HepG2 (cell line): ENCODE measurements at regions not wholly inside any gene's neighbourhood (a gene's known extent, or its start where the extent isn't known, plus 50 kb on each side); places are given as distances from the start of the nearest gene placed in this dataset.

Source experiments
- ERF ChIP-seq: IDR thresholded peaks from 2 replicates; pipeline ENCODE4 v1.6.1; 2018; ENCODE audit warnings: missing biosample characterization, missing genetic modification reagents
- IRF2 ChIP-seq: IDR thresholded peaks from 2 replicates; pipeline ENCODE4 v1.6.1; 2018; ENCODE audit warnings: missing genetic modification reagents, missing compliant biosample characterization
- KDM2A ChIP-seq: sonication (generic); formaldehyde crosslinking; IDR thresholded peaks from 2 replicates; pipeline ENCODE4 v1.4.0; 2020; ENCODE audit warnings: low read depth, missing genetic modification reagents, borderline replicate concordance
- ZBTB38 ChIP-seq: sonication (generic); formaldehyde crosslinking; IDR thresholded peaks from 2 replicates; pipeline ENCODE4 v1.5.1; 2020; ENCODE audit warnings: mild to moderate bottlenecking, missing genetic modification reagents
- ZFP36L1 ChIP-seq: sonication (generic); formaldehyde crosslinking; IDR thresholded peaks from 2 replicates; pipeline ENCODE4 v1.8.0; 2022; ENCODE audit warnings: mild to moderate bottlenecking, missing genetic modification reagents, moderate library complexity
- ZMYM4 ChIP-seq: sonication (generic); formaldehyde crosslinking; IDR thresholded peaks from 2 replicates; pipeline ENCODE4 v1.8.1; 2023; ENCODE audit warnings: mild to moderate bottlenecking, missing genetic modification reagents
- ZNF292 ChIP-seq: sonication (generic); formaldehyde crosslinking; IDR thresholded peaks from 2 replicates; pipeline ENCODE4 v1.8.1; 2022; ENCODE audit warnings: mild to moderate bottlenecking, low read depth, missing genetic modification reagents, borderline replicate concordance
- ZNF768 ChIP-seq: sonication (generic); formaldehyde crosslinking; IDR thresholded peaks from 2 replicates; pipeline ENCODE4 v1.4.0; 2020; ENCODE audit warnings: missing genetic modification reagents
- ZNF788 ChIP-seq: sonication (generic); formaldehyde crosslinking; IDR thresholded peaks from 2 replicates; pipeline ENCODE4 v1.5.0; 2020; ENCODE audit warnings: mild to moderate bottlenecking, missing genetic modification reagents, borderline replicate concordance
- TF ChIP-seq, protein P1 (sequence below): sonication (generic); formaldehyde crosslinking; IDR thresholded peaks from 2 replicates; pipeline ENCODE4 v1.4.0; 2020; ENCODE audit warnings: missing genetic modification reagents
- TF ChIP-seq, protein P2 (sequence below): sonication (generic); formaldehyde crosslinking; IDR thresholded peaks from 2 replicates; pipeline ENCODE4 v1.5.0; 2020; ENCODE audit warnings: mild to moderate bottlenecking, missing genetic modification reagents, moderate library complexity
- TF ChIP-seq, protein P3 (sequence below): sonication (generic); formaldehyde crosslinking; IDR thresholded peaks from 2 replicates; pipeline ENCODE4 v1.5.1; 2020; ENCODE audit warnings: mild to moderate bottlenecking, moderate library complexity, missing genetic modification reagents
- TF ChIP-seq, protein P4 (sequence below): sonication (generic); formaldehyde crosslinking; IDR thresholded peaks from 2 replicates; pipeline ENCODE4 v1.8.1; 2022; ENCODE audit warnings: low read depth, mild to moderate bottlenecking, missing genetic modification reagents
- TF ChIP-seq, protein P5 (sequence below): sonication (generic); formaldehyde crosslinking; IDR thresholded peaks from 2 replicates; pipeline ENCODE4 v1.4.0; 2020; ENCODE audit warnings: missing genetic modification reagents, borderline replicate concordance

DNA sequence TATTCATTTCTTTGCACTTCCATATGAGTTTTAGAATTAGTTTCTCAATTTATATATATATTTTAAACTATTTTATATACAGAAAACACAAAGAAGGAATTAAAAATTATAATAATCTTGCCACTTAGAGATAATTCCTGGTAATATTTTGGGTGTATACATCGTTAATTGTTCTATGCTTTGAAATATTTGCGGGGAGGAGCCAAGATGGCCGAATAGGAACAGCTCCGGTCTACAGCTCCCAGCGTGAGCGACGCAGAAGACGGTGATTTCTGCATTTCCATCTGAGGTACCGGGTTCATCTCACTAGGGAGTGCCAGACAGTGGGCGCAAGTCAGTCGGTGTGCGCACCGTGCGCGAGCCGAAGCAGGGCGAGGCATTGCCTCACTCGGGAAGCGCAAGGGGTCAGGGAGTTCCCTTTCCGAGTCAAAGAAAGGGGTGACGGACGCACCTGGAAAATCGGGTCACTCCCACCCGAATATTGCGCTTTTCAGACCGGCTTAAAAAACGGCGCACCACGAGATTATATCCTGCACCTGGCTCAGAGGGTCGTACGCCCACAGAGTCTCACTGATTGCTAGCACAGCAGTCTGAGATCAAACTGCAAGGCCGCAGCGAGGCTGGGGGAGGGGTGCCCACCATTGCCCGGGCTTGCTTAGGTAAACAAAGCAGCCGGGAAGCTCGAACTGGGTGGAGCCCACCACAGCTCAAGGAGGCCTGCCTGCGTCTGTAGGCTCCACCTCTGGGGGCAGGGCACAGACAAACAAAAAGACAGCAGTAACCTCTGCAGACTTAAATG, 197.1 kb upstream of the HAAO start (continued):
- TF ChIP-seq ZBTB38 (CRISPR knock-in tag) (peak; percentile 97), IRF2 (CRISPR knock-in tag) (0 out of 2 replicates have a peak, but pooled peaks have one; percentile 52), ZNF292 (CRISPR knock-in tag) (peak; percentile 68; the same call in 1 of the 2 replicates), ERF (CRISPR knock-in tag) (peak; percentile 51; the same call in 1 of the 2 replicates), ZNF788 (peak; percentile 54; the same call in 1 of the 2 replicates), ZFP36L1 (CRISPR knock-in tag) (0 out of 2 replicates have a peak, but pooled peaks have one; percentile 40), KDM2A (CRISPR knock-in tag) (peak; percentile 62; the same call in 1 of the 2 replicates), ZNF768 (CRISPR knock-in tag) (peak; percentile 6; the same call in 1 of the 2 replicates), ZMYM4 (CRISPR knock-in tag) (peak; percentile 78)
- TF ChIP-seq, protein P1, sequence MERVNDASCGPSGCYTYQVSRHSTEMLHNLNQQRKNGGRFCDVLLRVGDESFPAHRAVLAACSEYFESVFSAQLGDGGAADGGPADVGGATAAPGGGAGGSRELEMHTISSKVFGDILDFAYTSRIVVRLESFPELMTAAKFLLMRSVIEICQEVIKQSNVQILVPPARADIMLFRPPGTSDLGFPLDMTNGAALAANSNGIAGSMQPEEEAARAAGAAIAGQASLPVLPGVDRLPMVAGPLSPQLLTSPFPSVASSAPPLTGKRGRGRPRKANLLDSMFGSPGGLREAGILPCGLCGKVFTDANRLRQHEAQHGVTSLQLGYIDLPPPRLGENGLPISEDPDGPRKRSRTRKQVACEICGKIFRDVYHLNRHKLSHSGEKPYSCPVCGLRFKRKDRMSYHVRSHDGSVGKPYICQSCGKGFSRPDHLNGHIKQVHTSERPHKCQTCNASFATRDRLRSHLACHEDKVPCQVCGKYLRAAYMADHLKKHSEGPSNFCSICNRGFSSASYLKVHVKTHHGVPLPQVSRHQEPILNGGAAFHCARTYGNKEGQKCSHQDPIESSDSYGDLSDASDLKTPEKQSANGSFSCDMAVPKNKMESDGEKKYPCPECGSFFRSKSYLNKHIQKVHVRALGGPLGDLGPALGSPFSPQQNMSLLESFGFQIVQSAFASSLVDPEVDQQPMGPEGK, result peak; percentile 71
- TF ChIP-seq, protein P2, sequence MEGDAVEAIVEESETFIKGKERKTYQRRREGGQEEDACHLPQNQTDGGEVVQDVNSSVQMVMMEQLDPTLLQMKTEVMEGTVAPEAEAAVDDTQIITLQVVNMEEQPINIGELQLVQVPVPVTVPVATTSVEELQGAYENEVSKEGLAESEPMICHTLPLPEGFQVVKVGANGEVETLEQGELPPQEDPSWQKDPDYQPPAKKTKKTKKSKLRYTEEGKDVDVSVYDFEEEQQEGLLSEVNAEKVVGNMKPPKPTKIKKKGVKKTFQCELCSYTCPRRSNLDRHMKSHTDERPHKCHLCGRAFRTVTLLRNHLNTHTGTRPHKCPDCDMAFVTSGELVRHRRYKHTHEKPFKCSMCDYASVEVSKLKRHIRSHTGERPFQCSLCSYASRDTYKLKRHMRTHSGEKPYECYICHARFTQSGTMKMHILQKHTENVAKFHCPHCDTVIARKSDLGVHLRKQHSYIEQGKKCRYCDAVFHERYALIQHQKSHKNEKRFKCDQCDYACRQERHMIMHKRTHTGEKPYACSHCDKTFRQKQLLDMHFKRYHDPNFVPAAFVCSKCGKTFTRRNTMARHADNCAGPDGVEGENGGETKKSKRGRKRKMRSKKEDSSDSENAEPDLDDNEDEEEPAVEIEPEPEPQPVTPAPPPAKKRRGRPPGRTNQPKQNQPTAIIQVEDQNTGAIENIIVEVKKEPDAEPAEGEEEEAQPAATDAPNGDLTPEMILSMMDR (CRISPR knock-in tag), result 0 out of 2 replicates have a peak, but pooled peaks have one; percentile 12
- TF ChIP-seq, protein P3, sequence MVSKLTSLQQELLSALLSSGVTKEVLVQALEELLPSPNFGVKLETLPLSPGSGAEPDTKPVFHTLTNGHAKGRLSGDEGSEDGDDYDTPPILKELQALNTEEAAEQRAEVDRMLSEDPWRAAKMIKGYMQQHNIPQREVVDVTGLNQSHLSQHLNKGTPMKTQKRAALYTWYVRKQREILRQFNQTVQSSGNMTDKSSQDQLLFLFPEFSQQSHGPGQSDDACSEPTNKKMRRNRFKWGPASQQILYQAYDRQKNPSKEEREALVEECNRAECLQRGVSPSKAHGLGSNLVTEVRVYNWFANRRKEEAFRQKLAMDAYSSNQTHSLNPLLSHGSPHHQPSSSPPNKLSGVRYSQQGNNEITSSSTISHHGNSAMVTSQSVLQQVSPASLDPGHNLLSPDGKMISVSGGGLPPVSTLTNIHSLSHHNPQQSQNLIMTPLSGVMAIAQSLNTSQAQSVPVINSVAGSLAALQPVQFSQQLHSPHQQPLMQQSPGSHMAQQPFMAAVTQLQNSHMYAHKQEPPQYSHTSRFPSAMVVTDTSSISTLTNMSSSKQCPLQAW, result 0 out of 2 replicates have a peak, but pooled peaks have one; percentile 49
- TF ChIP-seq, protein P4, sequence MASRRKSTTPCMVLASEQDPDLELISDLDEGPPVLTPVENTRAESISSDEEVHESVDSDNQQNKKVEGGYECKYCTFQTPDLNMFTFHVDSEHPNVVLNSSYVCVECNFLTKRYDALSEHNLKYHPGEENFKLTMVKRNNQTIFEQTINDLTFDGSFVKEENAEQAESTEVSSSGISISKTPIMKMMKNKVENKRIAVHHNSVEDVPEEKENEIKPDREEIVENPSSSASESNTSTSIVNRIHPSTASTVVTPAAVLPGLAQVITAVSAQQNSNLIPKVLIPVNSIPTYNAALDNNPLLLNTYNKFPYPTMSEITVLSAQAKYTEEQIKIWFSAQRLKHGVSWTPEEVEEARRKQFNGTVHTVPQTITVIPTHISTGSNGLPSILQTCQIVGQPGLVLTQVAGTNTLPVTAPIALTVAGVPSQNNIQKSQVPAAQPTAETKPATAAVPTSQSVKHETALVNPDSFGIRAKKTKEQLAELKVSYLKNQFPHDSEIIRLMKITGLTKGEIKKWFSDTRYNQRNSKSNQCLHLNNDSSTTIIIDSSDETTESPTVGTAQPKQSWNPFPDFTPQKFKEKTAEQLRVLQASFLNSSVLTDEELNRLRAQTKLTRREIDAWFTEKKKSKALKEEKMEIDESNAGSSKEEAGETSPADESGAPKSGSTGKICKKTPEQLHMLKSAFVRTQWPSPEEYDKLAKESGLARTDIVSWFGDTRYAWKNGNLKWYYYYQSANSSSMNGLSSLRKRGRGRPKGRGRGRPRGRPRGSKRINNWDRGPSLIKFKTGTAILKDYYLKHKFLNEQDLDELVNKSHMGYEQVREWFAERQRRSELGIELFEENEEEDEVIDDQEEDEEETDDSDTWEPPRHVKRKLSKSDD (CRISPR knock-in tag), result peak; percentile 89
- TF ChIP-seq, protein P5, sequence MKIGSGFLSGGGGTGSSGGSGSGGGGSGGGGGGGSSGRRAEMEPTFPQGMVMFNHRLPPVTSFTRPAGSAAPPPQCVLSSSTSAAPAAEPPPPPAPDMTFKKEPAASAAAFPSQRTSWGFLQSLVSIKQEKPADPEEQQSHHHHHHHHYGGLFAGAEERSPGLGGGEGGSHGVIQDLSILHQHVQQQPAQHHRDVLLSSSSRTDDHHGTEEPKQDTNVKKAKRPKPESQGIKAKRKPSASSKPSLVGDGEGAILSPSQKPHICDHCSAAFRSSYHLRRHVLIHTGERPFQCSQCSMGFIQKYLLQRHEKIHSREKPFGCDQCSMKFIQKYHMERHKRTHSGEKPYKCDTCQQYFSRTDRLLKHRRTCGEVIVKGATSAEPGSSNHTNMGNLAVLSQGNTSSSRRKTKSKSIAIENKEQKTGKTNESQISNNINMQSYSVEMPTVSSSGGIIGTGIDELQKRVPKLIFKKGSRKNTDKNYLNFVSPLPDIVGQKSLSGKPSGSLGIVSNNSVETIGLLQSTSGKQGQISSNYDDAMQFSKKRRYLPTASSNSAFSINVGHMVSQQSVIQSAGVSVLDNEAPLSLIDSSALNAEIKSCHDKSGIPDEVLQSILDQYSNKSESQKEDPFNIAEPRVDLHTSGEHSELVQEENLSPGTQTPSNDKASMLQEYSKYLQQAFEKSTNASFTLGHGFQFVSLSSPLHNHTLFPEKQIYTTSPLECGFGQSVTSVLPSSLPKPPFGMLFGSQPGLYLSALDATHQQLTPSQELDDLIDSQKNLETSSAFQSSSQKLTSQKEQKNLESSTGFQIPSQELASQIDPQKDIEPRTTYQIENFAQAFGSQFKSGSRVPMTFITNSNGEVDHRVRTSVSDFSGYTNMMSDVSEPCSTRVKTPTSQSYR, result peak; percentile 97
